CD14-positive monocyte (primary cell): ENCODE measurements at regions not wholly inside any gene's neighbourhood (a gene's known extent, or its start where the extent isn't known, plus 50 kb on each side); places are given as distances from the start of the nearest gene placed in this dataset.

ENCODE experiments used
- DNase-seq, 3 donors: peaks; one replicate each; pipeline ENCODE4 v3.0.0-alpha.2; 2011 to 2022
- H2AFZ ChIP-seq: 2 replicates; pipeline ENCODE4 v1.6.0; 2012; ENCODE audit warnings: mild to moderate bottlenecking, low read depth, low read length, inconsistent platforms; ENCODE audit not compliant: insufficient read depth, poor library complexity, severe bottlenecking
- H3K27ac ChIP-seq, 2 donors: 1 replicate in 1 of 2; 2 replicates in 1 of 2; pipeline ENCODE4 v1.5.1; 2012 to 2013; ENCODE audit warnings: low read length in 2 of 2, control low read depth in 1 of 2, inconsistent platforms in 1 of 2, low read depth in 1 of 2, mild to moderate bottlenecking in 1 of 2
- H3K27me3 ChIP-seq, 2 donors: one replicate each; pipeline versions ENCODE4 v1.6.0 to v1.6.1; 2011 to 2013; ENCODE audit warnings: low read length in 2 of 2; ENCODE audit not compliant: control insufficient read depth in 2 of 2, insufficient read depth in 2 of 2
- H3K36me3 ChIP-seq, 2 donors: replicated peaks in 1 of 2; 1 replicate in 1 of 2; 2 replicates in 1 of 2; pipeline versions ENCODE4 v1.5.1 to v1.6.1; 2012 to 2013; ENCODE audit warnings: low read length in 2 of 2, control low read depth in 1 of 2, inconsistent platforms in 1 of 2, mild to moderate bottlenecking in 1 of 2; ENCODE audit not compliant: insufficient read depth in 2 of 2, control insufficient read depth in 1 of 2
- H3K4me1 ChIP-seq, 2 donors: 1 replicate in 1 of 2; 2 replicates in 1 of 2; pipeline versions ENCODE4 v1.5.1 to v1.6.1; 2012 to 2013; ENCODE audit warnings: low read length in 2 of 2, control low read depth in 1 of 2, inconsistent platforms in 1 of 2, mild to moderate bottlenecking in 1 of 2, moderate library complexity in 1 of 2; ENCODE audit not compliant: insufficient read depth in 2 of 2, control insufficient read depth in 1 of 2
- H3K4me2 ChIP-seq: replicated peaks from 2 replicates; pipeline ENCODE3; 2012; ENCODE audit warnings: low read length, moderate library complexity, mild to moderate bottlenecking; ENCODE audit not compliant: poor library complexity, severe bottlenecking; ENCODE audit errors: extremely low read depth
- H3K4me3 ChIP-seq, 3 experiments: fragments of 200-600 bp in 1 of 3; sonication (generic) in 1 of 3; replicated peaks in 1 of 3; 1 replicate in 2 of 3; 2 replicates in 1 of 3; pipeline ENCODE4 v1.5.1; 2011 to 2013; ENCODE audit warnings: low read length in 3 of 3, mild to moderate bottlenecking in 3 of 3, control low read depth in 2 of 3, low read depth in 2 of 3, inconsistent platforms in 1 of 3, moderate library complexity in 1 of 3
- H3K79me2 ChIP-seq: 2 replicates; pipeline ENCODE4 v1.6.0; 2012; ENCODE audit warnings: mild to moderate bottlenecking, control low read depth, inconsistent platforms, low read length, moderate library complexity; ENCODE audit not compliant: insufficient read depth
- H3K9ac ChIP-seq: 2 replicates; pipeline ENCODE4 v1.6.0; 2017; ENCODE audit warnings: low read length, mild to moderate bottlenecking; ENCODE audit not compliant: insufficient read depth, poor library complexity, severe bottlenecking
- H3K9me3 ChIP-seq, 2 donors: replicated peaks in 1 of 2; 1 replicate in 1 of 2; 2 replicates in 1 of 2; pipeline versions ENCODE4 v1.5.1 to v1.6.1; 2012 to 2013; ENCODE audit warnings: low read length in 2 of 2, control low read depth in 1 of 2; ENCODE audit not compliant: control insufficient read depth in 1 of 2, insufficient read depth in 1 of 2
- H4K20me1 ChIP-seq: 2 replicates; pipeline ENCODE4 v1.6.0; 2012; ENCODE audit warnings: mild to moderate bottlenecking, low read length, control low read depth, moderate library complexity; ENCODE audit not compliant: insufficient read depth
- H3K27ac Mint-ChIP-seq, 7 donors: one replicate each; pipeline ENCODE4 v1.8.0; 2020; ENCODE audit warnings: mild to moderate bottlenecking in 7 of 7, mixed read lengths in 7 of 7, moderate library complexity in 6 of 7, inconsistent platforms in 2 of 7
- H3K27me3 Mint-ChIP-seq, 3 donors: one replicate each; pipeline ENCODE4 v1.8.0; 2021 to 2022; ENCODE audit warnings: low read depth in 3 of 3, mild to moderate bottlenecking in 3 of 3, mixed read lengths in 3 of 3, moderate library complexity in 3 of 3, inconsistent platforms in 1 of 3
- H3K36me3 Mint-ChIP-seq, 2 donors: one replicate each; pipeline ENCODE4 v1.8.0; 2020; ENCODE audit warnings: mixed read lengths in 2 of 2, inconsistent platforms in 1 of 2, mild to moderate bottlenecking in 1 of 2
- H3K4me1 Mint-ChIP-seq: one replicate; pipeline ENCODE4 v1.8.0; 2020; ENCODE audit warnings: mild to moderate bottlenecking, mixed read lengths
- H3K4me3 Mint-ChIP-seq, 2 donors: one replicate each; pipeline ENCODE4 v1.8.0; 2020; ENCODE audit warnings: mild to moderate bottlenecking in 2 of 2, mixed read lengths in 2 of 2, moderate library complexity in 1 of 2
- H3K9me3 Mint-ChIP-seq, 7 donors: one replicate each; pipeline ENCODE4 v1.8.0; 2020 to 2022; ENCODE audit warnings: mixed read lengths in 7 of 7, mild to moderate bottlenecking in 6 of 7, moderate library complexity in 6 of 7, inconsistent platforms in 2 of 7
- WGBS: methylation state at CpG from one replicate; pipeline ENCODE4 v1.1.5; 2013; ENCODE audit warnings: missing lambda C conversion rate; ENCODE audit not compliant: insufficient coverage; 5-methylcytosine and 5-hydroxymethylcytosine counted together
- intact Hi-C, 2 donors: fragments of 100-400 bp; cut with micrococcal nuclease; formaldehyde crosslinking; loops; one replicate each; pipeline versions ENCODE4 v1.15.0 to v1.15.1; 2023
- TF ChIP-seq, protein P1 (sequence below): fragments of 200-600 bp; IDR thresholded peaks from one replicate; pipeline ENCODE4 v1.8.0; 2022; ENCODE audit warnings: antibody characterized with exemption, mild to moderate bottlenecking

DNA sequence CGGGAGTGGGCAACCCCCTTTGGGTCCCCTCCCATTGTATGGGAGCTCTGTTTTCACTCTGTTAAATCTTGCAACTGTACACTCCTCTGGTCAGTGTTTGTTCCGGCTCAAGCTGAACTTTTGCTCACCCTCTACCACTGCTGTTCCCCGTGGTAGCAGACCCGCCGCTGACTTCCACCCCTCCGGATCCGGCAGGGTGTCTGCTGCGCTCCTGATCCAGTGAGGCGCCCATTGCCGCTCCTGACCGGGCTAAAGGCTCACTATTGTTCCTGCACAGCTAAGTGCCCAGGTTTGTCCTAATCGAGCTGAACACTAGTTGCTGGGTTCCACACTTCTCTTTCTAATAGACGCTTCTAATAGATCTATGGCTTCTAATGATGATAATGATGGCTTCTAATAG, 488.6 kb downstream of the MRPL39 start:
- 95% methylated on average over 13 of the region's 13 CpGs for WGBS
- H4K20me1 ChIP-seq, result no peaks in the 10 kb centered on the region
- Mint-ChIP-seq H3K36me3 (no peaks in the 10 kb centered on the region), H3K4me1 (no peaks in the 10 kb centered on the region), H3K27ac (no peak overlapping the region), H3K4me3 (no peak overlapping the region), H3K27me3 (no peaks in the 10 kb centered on the region), H3K9me3 (peaks cover 0 to 16% (median 8%) of the 10 kb centered on the region in 7 donors)
- H3K9ac ChIP-seq, result no peak overlapping the region
- intact Hi-C loops, result no loop called here
- no peaks in the 10 kb centered on the region for H3K79me2 ChIP-seq
- no peak overlapping the region for H3K4me3 ChIP-seq
- H2AFZ ChIP-seq, result no peak overlapping the region
- TF ChIP-seq, protein P1, sequence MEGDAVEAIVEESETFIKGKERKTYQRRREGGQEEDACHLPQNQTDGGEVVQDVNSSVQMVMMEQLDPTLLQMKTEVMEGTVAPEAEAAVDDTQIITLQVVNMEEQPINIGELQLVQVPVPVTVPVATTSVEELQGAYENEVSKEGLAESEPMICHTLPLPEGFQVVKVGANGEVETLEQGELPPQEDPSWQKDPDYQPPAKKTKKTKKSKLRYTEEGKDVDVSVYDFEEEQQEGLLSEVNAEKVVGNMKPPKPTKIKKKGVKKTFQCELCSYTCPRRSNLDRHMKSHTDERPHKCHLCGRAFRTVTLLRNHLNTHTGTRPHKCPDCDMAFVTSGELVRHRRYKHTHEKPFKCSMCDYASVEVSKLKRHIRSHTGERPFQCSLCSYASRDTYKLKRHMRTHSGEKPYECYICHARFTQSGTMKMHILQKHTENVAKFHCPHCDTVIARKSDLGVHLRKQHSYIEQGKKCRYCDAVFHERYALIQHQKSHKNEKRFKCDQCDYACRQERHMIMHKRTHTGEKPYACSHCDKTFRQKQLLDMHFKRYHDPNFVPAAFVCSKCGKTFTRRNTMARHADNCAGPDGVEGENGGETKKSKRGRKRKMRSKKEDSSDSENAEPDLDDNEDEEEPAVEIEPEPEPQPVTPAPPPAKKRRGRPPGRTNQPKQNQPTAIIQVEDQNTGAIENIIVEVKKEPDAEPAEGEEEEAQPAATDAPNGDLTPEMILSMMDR, result no peak
- no peaks in the 10 kb centered on the region for H3K27me3 ChIP-seq
- no peaks in the 10 kb centered on the region for H3K4me1 ChIP-seq
- no peak overlapping the region for H3K4me2 ChIP-seq
- peaks cover 7 to 19% of the 10 kb centered on the region in 2 donors for H3K9me3 ChIP-seq
- no peaks in the 10 kb centered on the region for H3K36me3 ChIP-seq
- H3K27ac ChIP-seq, result no peak overlapping the region
- no peak for DNase-seq

DNA sequence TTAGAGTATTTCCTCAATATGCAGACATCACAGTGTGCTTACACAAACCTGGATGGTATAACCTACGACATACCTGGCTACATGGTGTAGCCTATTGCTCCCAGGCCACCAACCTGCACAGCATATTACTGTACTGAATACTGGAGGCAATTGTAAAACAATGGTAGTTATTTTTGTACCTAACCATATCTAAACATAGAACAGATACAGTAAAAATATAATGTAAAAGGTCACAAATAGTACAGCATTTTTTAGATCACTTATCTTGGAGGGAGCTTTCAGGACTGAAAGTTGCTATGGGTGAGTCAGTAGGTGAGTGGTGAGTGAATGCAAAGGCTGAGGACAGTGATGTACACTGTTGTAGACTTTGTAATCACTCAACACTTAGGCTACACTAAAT, 492.3 kb downstream of the MRPL39 start:
- intact Hi-C loops, result no loop called here
- Histone ChIP-seq H3K79me2 (no peaks in the 10 kb centered on the region), H3K9ac (no peak overlapping the region), H3K27ac (no peak overlapping the region), H3K4me2 (no peak overlapping the region), H4K20me1 (no peaks in the 10 kb centered on the region), H3K9me3 (peaks cover 7 to 17% of the 10 kb centered on the region in 2 donors), H3K36me3 (no peaks in the 10 kb centered on the region), H3K4me1 (no peaks in the 10 kb centered on the region), H3K27me3 (no peaks in the 10 kb centered on the region), H3K4me3 (no peak overlapping the region), H2AFZ (no peak overlapping the region)
- H3K27me3 Mint-ChIP-seq, result no peaks in the 10 kb centered on the region
- no CpG with 5 or more reads among the region's 1 CpG for WGBS
- no peak overlapping the region for H3K27ac Mint-ChIP-seq
- no peak overlapping the region for H3K4me3 Mint-ChIP-seq
- H3K9me3 Mint-ChIP-seq, result peaks cover 0 to 8% (median 3%) of the 10 kb centered on the region in 7 donors
- no peak for DNase-seq
- TF ChIP-seq, protein P1, result no peak
- H3K4me1 Mint-ChIP-seq, result no peaks in the 10 kb centered on the region
- no peaks in the 10 kb centered on the region for H3K36me3 Mint-ChIP-seq
